22Rv1 (cell line): ENCODE measurements at regions not wholly inside any gene's neighbourhood (a gene's known extent, or its start where the extent isn't known, plus 50 kb on each side); places are given as distances from the start of the nearest gene placed in this dataset.

Experiments used
- H3K27ac ChIP-seq: fragments of 450-650 bp; 2 replicates; pipeline ENCODE4 v1.5.1; 2017
- CTCF ChIP-seq: fragments of 450-650 bp; IDR thresholded peaks from 2 replicates; pipeline ENCODE4 v1.5.1; 2017; ENCODE audit warnings: mild to moderate bottlenecking
- ZFX ChIP-seq: fragments of 450-650 bp; IDR thresholded peaks from 2 replicates; pipeline ENCODE4 v1.6.1; 2017; ENCODE audit warnings: antibody characterized with exemption, borderline replicate concordance

GRCh38 chr7:101688183-101688831 lies 59.2 kb upstream of the MYL10 start:
- peak; percentile 99 for TF ChIP-seq CTCF
- no peak for TF ChIP-seq ZFX
- H3K27ac ChIP-seq, result no peak overlapping the region

- TF ChIP-seq CTCF (no peak), ZFX (no peak)
These were observed 60.2 kb upstream of the MYL10 start for GRCh38 chr7:101688995-101689907.

GRCh38 chr7:101690061-101690460 lies 61.0 kb upstream of the MYL10 start:
- H3K27ac ChIP-seq, result no peak overlapping the region
- no peak for TF ChIP-seq ZFX
- TF ChIP-seq CTCF, result no peak

More at GRCh38 chr7:101688995-101689907, 60.2 kb upstream of the MYL10 start:
- no peak overlapping the region for H3K27ac ChIP-seq

- no peak overlapping the region for H3K27ac ChIP-seq
- TF ChIP-seq ZFX (no peak), CTCF (no peak)
These were observed 62.8 kb upstream of the MYL10 start for GRCh38 chr7:101691822-101692384.

GRCh38 chr7:101693498-101694091 lies 64.5 kb upstream of the MYL10 start:
- no peak overlapping the region for H3K27ac ChIP-seq
- TF ChIP-seq CTCF (no peak), ZFX (no peak)

GRCh38 chr7:101698964-101699363 lies 69.9 kb upstream of the MYL10 start:
- TF ChIP-seq CTCF (no peak), ZFX (no peak)
- H3K27ac ChIP-seq, result no peak overlapping the region
